LNCaP clone FGC (cell line): ENCODE measurements at regions not wholly inside any gene's neighbourhood (a gene's known extent, or its start where the extent isn't known, plus 50 kb on each side); places are given as distances from the start of the nearest gene placed in this dataset.

Experiments used
- DNase-seq: peaks from one replicate; pipeline ENCODE4 v3.0.0-alpha.2; 2011; ENCODE audit warnings: low read depth
- H3K4me3 ChIP-seq: 2 replicates; pipeline ENCODE4 v1.5.1; 2011; ENCODE audit warnings: mild to moderate bottlenecking, low read depth, low read length, control low read depth
- CTCF ChIP-seq: IDR thresholded peaks from 2 replicates; pipeline ENCODE4 v1.5.1; 2012; ENCODE audit warnings: mild to moderate bottlenecking; ENCODE audit not compliant: control insufficient read depth, insufficient read depth; ENCODE audit errors: extremely low read depth

- no peak for TF ChIP-seq CTCF
These were observed 360.8 kb downstream of the EPM2A start for GRCh38 chr6:145374570-145374969.

GRCh38 chr6:145375502-145375901 lies 359.8 kb downstream of the EPM2A start:
- DNase-seq, result no peak
- H3K4me3 ChIP-seq, result no peak overlapping the region

More at GRCh38 chr6:145374570-145374969, 360.8 kb downstream of the EPM2A start:
- no peak for DNase-seq
- no peak overlapping the region for H3K4me3 ChIP-seq

GRCh38 chr6:145380186-145380585 lies 355.1 kb downstream of the EPM2A start:
- DNase-seq, result no peak
- H3K4me3 ChIP-seq, result no peak overlapping the region
- no peak for TF ChIP-seq CTCF

More at GRCh38 chr6:145375502-145375901, 359.8 kb downstream of the EPM2A start:
- no peak for TF ChIP-seq CTCF

GRCh38 chr6:145381941-145382340 lies 353.4 kb downstream of the EPM2A start:
- TF ChIP-seq CTCF, result no peak
- no peak overlapping the region for H3K4me3 ChIP-seq
- no peak for DNase-seq

- H3K4me3 ChIP-seq, result no peak overlapping the region
- DNase-seq, result no peak
- no peak for TF ChIP-seq CTCF
These were observed 351.9 kb downstream of the EPM2A start for GRCh38 chr6:145383428-145383827.

GRCh38 chr6:145384503-145384902 lies 350.8 kb downstream of the EPM2A start:
- DNase-seq, result no peak
- H3K4me3 ChIP-seq, result no peak overlapping the region
- no peak for TF ChIP-seq CTCF

GRCh38 chr6:145396499-145396898 lies 338.8 kb downstream of the EPM2A start:
- no peak for TF ChIP-seq CTCF
- no peak overlapping the region for H3K4me3 ChIP-seq
- no peak for DNase-seq
